ENCODE measurements at regions not wholly inside any gene's neighbourhood (a gene's known extent, or its start where the extent isn't known, plus 50 kb on each side); places are given as distances from the start of the nearest gene placed in this dataset.

GRCh38 chr1:218024211-218024720 lies 260.8 kb upstream of the RRP15 start:
- TF ChIP-seq CTCF (conservative IDR thresholded peaks at IDR 0.05; ENCODE audit: low read length) = no peak
- no peak for TF ChIP-seq EZH2phosphoT487 (IDR thresholded peaks at IDR 0.05; ENCODE audit: borderline replicate concordance, low read depth, low read length)
